CD4-positive, alpha-beta T cell treated with Interleukin-21 for 1 hour (primary cell): ENCODE measurements at regions not wholly inside any gene's neighbourhood (a gene's known extent, or its start where the extent isn't known, plus 50 kb on each side); places are given as distances from the start of the nearest gene placed in this dataset.

ENCODE experiments used
- DNase-seq: peaks from one replicate; pipeline ENCODE4 v3.0.0-alpha.2; 2020

GRCh38 chr12:90899456-90900182 is 55.4 kb downstream of the CCER1 start:
- DNase-seq, result no peak

GRCh38 chr12:90897986-90898385 is 57.0 kb downstream of the CCER1 start:
- no peak for DNase-seq

DNA sequence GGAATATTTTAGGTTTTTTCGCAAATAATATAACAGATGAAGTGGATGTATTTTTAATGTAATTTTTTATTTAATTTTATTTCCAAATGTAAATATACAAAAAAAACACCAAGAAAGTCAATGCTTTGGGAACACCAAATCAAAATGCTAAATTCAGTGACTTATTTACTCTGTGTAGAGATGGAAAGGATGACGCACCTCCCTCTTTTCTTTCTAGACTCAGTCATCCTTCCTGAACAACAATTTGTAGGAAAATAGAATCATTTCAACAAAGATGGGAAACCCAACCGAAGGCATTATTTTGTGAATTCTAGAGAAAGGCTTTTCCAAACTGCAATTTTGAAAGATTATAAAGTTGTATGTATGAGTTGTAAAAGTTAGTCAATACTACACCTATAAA is 57.7 kb downstream of the CCER1 start:
- DNase-seq, result no peak

- DNase-seq, result no peak
Measured at GRCh38 chr12:90896821-90897220, 58.2 kb downstream of the CCER1 start.

DNA sequence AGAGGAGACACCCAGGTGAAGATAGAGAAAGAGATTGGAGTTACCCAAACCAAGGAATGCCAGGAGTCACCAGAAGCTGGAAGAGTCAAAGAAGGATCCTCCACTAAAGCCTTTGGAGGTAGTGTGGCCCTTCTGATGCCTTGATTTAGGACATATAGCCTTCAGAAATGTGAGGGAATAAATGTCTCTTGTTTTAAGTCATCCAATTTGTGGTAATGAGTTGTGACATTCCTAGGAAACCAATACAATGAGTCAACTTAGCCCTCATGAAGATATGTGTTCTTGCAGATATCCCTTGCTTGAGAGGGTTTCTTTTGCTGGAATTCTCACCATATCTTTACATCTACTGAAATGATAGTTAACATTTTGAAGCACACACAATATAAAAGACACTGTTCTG is 58.8 kb downstream of the CCER1 start:
- DNase-seq, result no peak

DNA sequence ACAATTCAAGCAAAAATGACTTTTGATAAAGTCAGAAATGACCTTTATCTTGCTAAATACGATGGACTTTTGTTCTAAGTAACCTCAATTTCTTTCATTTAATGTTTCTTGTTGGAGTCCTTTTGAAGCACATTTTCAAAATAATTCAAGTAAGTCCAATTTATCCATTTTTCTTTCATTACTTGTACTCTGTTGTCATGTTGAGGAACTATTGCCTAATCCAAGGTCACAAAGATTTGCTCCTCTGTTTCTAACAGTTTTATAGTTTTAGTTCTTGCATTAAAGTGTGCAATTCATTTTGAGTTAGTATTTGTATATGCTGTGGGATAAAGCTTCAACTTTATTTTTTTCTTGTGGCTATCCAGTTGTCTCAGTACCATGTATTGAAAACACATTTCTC is 66.7 kb downstream of the CCER1 start:
- DNase-seq, result no peak

DNA sequence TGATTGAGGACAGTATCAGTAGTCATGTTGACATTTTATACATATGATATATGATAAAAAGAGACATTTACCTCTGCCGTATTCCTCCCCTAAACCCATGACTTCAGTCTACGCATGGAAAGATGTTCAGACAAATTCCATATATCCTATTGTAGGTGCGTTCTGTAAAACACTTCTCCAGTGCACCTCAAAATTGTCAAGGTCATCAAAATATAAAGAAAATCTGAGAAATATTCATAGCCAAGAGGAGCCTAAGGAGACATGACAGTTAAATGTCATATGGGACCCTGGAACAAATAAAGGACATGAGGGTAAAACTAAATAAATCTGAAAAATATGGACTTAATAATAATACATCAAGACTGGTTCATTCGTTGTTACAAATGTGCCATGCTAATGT is 71.5 kb downstream of the CCER1 start:
- no peak for DNase-seq

DNA sequence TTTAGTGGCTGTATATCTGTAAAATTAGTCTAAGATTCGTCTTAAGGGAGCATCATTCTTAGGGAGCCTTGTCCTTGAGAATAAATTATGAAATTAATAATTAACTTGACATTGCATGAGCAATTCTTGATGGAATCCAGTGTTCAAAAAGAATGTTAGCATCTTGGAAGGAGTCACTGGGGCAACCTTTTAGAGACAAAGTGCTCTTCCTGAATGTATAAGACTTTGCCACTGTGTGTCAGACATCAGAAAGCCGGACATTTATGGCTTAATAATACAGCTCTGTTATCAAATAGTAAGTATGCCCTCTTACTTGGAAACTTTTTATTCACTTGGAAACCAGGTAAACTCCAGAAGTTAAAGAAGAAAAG is 83.3 kb downstream of the CCER1 start:
- no peak for DNase-seq

- no peak for DNase-seq
Measured at GRCh38 chr12:90870971-90871725, 83.8 kb downstream of the CCER1 start.

GRCh38 chr12:90868626-90869025 is 86.3 kb downstream of the CCER1 start:
- DNase-seq, result no peak

GRCh38 chr12:90859591-90859990 is 95.4 kb downstream of the CCER1 start:
- no peak for DNase-seq

DNA sequence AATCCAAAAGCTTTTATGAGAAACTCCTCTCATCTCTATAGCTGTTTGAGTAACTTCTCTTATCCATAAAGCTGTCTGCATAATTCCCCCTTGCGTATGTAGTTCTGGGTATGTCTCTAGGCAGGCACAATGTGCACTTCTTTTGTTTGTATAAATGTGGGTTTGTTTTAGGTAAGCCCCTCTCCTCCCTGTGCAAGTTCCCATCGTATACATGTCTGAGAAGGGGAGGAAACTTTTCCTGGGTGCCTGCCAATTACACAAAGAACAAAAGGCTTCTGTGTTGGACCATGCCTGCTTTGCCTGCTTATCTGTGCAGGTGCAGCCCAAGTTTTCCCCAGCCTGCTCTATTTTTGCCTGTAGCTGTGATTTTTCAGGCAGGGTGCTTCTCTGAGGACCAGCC is 96.7 kb downstream of the CCER1 start:
- no peak for DNase-seq

- DNase-seq, result no peak
Measured at GRCh38 chr12:90855534-90855933, 99.4 kb downstream of the CCER1 start.

DNA sequence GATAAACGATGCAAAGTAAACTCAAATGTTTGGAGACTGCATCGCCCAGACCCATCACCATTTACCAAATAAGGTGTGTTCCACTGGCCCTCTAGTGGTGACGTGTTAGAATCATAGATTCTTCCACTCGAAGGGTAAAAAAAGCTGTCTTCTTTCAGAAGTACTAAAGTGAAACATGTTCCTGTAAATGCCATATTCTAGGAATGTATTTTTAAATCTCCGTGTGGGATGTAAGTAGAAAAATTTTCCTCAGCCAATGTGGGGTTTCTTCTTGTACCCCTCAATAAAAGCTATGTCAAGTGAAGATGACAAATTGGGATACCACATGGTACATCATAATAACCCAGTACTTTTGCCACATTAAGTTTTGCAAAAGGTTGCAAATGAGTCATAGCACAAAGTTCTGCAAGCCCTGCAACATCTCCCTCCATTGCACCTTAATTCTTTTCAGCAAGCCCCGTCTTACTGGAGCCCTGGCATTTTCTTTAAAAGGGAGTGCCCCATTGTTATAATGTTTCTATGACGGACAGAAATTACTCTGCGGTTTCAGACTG is 100.8 kb downstream of the CCER1 start:
- peak; percentile 17 for DNase-seq

DNA sequence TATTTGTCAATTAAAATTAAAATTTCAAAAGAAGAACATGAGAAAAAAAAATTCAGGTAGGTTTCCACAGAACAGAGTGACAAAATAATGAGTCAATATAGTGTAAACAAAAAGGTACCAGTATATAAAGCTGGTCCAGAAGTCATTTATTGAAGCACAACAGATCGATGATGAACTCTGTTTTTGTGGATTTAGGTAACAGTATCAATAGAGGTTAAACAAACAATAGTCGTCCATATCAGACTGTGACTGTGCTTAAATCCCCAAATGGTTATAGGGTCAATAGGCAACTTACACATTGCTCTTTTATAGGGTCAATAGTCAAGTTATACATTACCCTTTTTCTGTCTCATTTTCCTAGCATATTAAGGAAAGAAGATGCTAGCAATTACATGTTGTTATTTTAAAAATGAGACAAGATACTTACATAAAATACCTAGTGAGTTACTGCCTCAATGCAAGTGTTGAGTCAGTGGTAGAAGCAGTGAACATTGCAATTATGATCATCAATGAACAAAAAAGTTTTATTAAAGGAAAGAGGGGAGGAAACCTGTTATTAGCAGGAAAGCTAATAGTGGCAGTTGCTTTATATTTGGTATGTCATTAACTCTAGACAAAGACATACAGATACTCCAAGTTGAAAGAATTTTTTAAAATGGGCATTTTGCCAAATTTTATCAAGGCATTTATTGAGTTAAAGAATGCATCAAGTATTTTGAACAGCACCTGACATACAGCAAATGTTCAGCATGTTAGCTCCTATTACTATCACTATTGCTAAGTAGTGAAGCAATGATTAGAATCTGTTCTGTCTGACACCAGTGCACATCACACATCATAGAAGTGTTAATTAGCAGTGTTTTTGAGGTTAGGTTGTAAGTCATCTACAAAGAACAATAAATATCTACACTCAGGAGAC is 102.9 kb downstream of the CCER1 start:
- no peak for DNase-seq

DNA sequence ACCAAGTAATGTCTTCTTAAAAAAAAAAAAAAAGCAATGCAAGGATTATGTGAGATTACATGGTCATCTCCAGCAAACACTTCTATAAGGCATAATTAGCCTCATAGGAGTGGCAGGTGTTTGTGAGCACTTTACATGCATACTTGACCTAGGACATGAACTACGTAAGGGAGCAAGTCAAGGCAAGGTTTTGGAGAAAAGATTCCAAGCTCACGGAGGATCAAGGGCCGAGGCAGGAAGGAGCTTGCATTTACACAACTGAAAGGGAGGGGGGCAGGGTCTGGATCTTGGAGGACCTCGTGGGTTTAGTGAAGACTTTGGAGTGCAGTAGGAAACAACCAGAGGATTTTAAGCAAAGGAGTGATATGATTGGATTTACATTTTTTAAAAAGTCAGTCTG is 112.5 kb downstream of the CCER1 start:
- no peak for DNase-seq

DNA sequence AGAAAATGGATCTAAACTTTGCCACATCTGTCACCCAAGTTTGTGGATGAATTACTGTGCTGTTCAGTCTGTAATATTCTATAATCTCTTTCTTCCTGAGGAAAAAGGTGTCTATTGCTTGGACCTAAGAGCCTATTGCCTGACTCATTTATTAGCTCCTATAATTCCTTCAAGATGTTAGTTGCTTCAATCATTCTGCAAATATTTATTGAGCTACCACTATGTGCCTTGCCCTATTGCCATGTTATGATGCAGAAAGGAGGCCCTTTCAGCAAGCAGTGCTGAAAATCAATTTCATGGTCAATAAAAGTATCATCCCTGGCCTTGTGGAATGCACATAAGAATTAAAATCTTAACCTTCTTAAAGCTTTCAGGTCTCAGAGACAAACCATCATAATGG is 113.6 kb downstream of the CCER1 start:
- no peak for DNase-seq

DNA sequence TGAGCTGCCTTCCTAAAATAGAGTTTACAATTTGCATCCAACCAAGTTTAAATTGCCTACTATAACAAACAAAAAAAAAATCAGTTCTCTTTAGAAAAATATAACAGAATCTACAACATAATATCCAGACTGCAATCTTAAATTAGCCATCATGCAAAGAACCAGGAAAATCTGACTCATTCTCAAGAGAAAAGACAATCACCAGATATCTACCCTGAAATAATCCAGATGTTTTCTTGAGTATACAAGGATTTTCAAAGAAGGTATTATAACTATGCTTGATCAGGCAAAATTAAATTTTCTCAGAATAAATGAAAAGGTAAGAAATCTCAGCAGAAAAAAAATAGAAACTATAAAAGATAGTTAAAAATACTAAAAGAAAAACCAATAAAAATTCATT is 115.6 kb downstream of the CCER1 start:
- no peak for DNase-seq

GRCh38 chr12:90836689-90837088 is 118.3 kb downstream of the CCER1 start:
- no peak for DNase-seq

GRCh38 chr12:90833228-90833627 is 121.7 kb downstream of the CCER1 start:
- DNase-seq, result no peak

GRCh38 chr12:90832427-90832826 is 122.5 kb downstream of the CCER1 start:
- no peak for DNase-seq

- DNase-seq, result no peak
Measured at GRCh38 chr12:90831712-90832111, 123.3 kb downstream of the CCER1 start.

DNA sequence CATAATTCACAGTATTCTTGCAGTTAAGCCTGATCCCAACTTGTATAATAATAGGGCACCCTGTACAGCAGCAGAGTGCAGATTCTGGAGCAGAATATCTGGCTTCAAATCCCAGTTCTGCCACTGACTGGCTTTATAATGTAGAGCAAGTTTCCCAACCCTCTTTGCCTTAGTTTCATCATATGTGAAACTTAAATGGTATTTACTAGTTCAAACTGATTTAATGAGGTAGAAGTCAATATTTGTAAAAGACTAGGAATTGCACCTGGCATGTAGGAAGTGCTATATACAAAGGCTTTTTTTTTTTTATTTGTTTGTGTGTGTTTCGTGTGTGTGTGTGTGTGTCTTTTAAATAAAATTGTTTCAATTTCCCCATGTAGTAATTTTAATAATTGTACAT is 125.9 kb downstream of the CCER1 start:
- DNase-seq, result no peak
